SK-N-SH (cell line): ENCODE measurements at regions not wholly inside any gene's neighbourhood (a gene's known extent, or its start where the extent isn't known, plus 50 kb on each side); places are given as distances from the start of the nearest gene placed in this dataset.

ENCODE experiments used
- CTCF ChIA-PET: fragments of 300-600, 350-600 bp; formaldehyde crosslinking; extraction: SDS; loops from one replicate; lab custom pipeline; 2021; lab: Yijun Ruan, JAX
- POLR2A ChIA-PET: fragments of 350-600 bp; sonication (Branson Sonifier 250); formaldehyde crosslinking; extraction: SDS; loops from one replicate; lab custom pipeline; 2020; ENCODE audit warnings: antibody characterized with exemption, inconsistent platforms; lab: Yijun Ruan, JAX
- DNase-seq: peaks from one replicate; pipeline ENCODE4 v3.0.0; 2012
- H2AFZ ChIP-seq: fragments of 200-600 bp; sonication (generic); 2 replicates; pipeline ENCODE4 v1.8.1; 2016; ENCODE audit warnings: antibody characterized with exemption, mild to moderate bottlenecking, low read depth
- H3F3A ChIP-seq: fragments of 200-600 bp; sonication (generic); replicated peaks from 2 replicates; pipeline ENCODE3; 2016; ENCODE audit warnings: antibody characterized with exemption, mild to moderate bottlenecking; ENCODE audit not compliant: insufficient read depth
- H3K27ac ChIP-seq, 2 experiments: fragments of 200-500 bp in 1 of 2; fragments of 200-600 bp in 1 of 2; sonication (Bioruptor generic) in 1 of 2; sonication (generic), shearing (Covaris generic) in 1 of 2; 2 replicates each; pipeline versions ENCODE4 v1.5.1 to v1.6.1; 2014 to 2016; ENCODE audit warnings: low read depth in 2 of 2, inconsistent platforms in 1 of 2, low read length in 1 of 2, mild to moderate bottlenecking in 1 of 2, mixed read lengths in 1 of 2
- H3K27me3 ChIP-seq: fragments of 200-600 bp; sonication (generic), shearing (Covaris generic); 2 replicates; pipeline ENCODE4 v1.6.1; 2016; ENCODE audit warnings: mixed run types; ENCODE audit not compliant: insufficient read depth
- H3K36me3 ChIP-seq, 2 experiments: fragments of 200-500 bp in 1 of 2; fragments of 200-600 bp in 1 of 2; sonication (Bioruptor generic) in 1 of 2; sonication (generic) in 1 of 2; replicated peaks in 1 of 2; 2 replicates each; pipeline versions ENCODE3 to v1.5.1; 2014 to 2016; ENCODE audit warnings: low read length in 1 of 2, mild to moderate bottlenecking in 1 of 2; ENCODE audit not compliant: insufficient read depth in 2 of 2, control insufficient read depth in 1 of 2
- H3K4me1 ChIP-seq, 2 experiments: fragments of 200-500 bp in 1 of 2; fragments of 200-600 bp in 1 of 2; sonication (Bioruptor generic) in 1 of 2; sonication (generic), shearing (Covaris generic) in 1 of 2; 2 replicates each; pipeline versions ENCODE4 v1.5.1 to v1.6.1; 2014 to 2016; ENCODE audit warnings: low read depth in 1 of 2, low read length in 1 of 2, mixed run types in 1 of 2; ENCODE audit not compliant: insufficient read depth in 2 of 2, control insufficient read depth in 1 of 2
- H3K4me2 ChIP-seq: fragments of 200-600 bp; sonication (generic), shearing (Covaris generic); 2 replicates; pipeline ENCODE4 v1.6.1; 2017; ENCODE audit warnings: mixed run types
- H3K4me3 ChIP-seq, 2 experiments: fragments of 200-500 bp in 1 of 2; fragments of 200-600 bp in 1 of 2; sonication (Bioruptor generic) in 1 of 2; sonication (generic), shearing (Covaris generic) in 1 of 2; 2 replicates each; pipeline versions ENCODE4 v1.5.1 to v1.8.1; 2014 to 2016; ENCODE audit warnings: low read depth in 2 of 2, inconsistent platforms in 1 of 2, low read length in 1 of 2, mild to moderate bottlenecking in 1 of 2, mixed read lengths in 1 of 2, moderate library complexity in 1 of 2
- H3K79me2 ChIP-seq: fragments of 200-600 bp; sonication (generic); 2 replicates; pipeline ENCODE4 v1.8.1; 2017; ENCODE audit warnings: mild to moderate bottlenecking; ENCODE audit not compliant: insufficient read depth
- H3K9ac ChIP-seq: fragments of 200-600 bp; sonication (generic); 2 replicates; pipeline ENCODE4 v1.6.1; 2017; ENCODE audit warnings: mixed run types
- H3K9me2 ChIP-seq: fragments of 200-600 bp; sonication (generic); 2 replicates; pipeline ENCODE4 v1.6.1; 2017; ENCODE audit warnings: mixed run types
- H3K9me3 ChIP-seq: fragments of 200-600 bp; sonication (generic); 2 replicates; pipeline ENCODE4 v1.6.1; 2017; ENCODE audit warnings: mixed run types, mild to moderate bottlenecking, moderate library complexity
- H4K20me1 ChIP-seq: fragments of 200-600 bp; sonication (generic); 2 replicates; pipeline ENCODE4 v1.6.1; 2017; ENCODE audit warnings: mild to moderate bottlenecking, mixed run types; ENCODE audit not compliant: insufficient read depth
- GABPA ChIP-seq: IDR thresholded peaks from 2 replicates; pipeline ENCODE4 v1.4.0; 2012; ENCODE audit warnings: low read depth, mild to moderate bottlenecking
- JUND ChIP-seq: IDR thresholded peaks from 2 replicates; pipeline ENCODE4 v1.4.0; 2012
- TCF12 ChIP-seq: IDR thresholded peaks from 2 replicates; pipeline ENCODE4 v1.4.0; 2012
- TEAD4 ChIP-seq: IDR thresholded peaks from 2 replicates; pipeline ENCODE4 v1.4.0; 2012; ENCODE audit warnings: mild to moderate bottlenecking, borderline replicate concordance; ENCODE audit not compliant: insufficient read depth
- TF ChIP-seq, protein P1 (sequence below): fragments of 150-350 bp; IDR thresholded peaks from 2 replicates; pipeline ENCODE4 v1.6.1; 2016; ENCODE audit warnings: mild to moderate bottlenecking, low read depth, low read length
- TF ChIP-seq, protein P2 (sequence below): IDR thresholded peaks from 2 replicates; pipeline ENCODE4 v1.6.1; 2012; ENCODE audit warnings: mild to moderate bottlenecking, low read depth, low read length, moderate library complexity
- TF ChIP-seq, protein P3 (sequence below): IDR thresholded peaks from 2 replicates; pipeline ENCODE4; 2012
- TF ChIP-seq, protein P4 (sequence below): IDR thresholded peaks from 2 replicates; pipeline ENCODE4 v1.4.0; 2012; ENCODE audit warnings: low read depth, borderline replicate concordance

DNA sequence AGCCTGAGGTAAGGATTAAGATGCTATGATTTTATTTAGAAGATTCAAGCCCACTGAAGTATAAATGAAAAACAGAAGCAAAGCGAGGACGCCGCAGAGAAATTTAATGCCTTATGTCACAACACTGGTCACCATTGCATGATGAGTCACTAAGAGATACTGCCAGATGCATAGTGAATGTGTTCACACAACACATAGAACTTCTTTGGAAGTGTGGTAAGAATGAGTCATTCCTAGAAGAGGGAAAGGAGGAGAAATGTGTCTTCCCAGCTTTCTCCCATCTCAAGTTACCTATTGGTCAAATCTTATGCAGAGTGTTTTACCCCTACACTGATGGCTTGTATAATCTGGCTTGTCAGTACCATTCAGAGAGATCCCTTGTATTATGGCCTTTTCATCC lies 465.3 kb upstream of the ARRDC3 start (continued):
- TF ChIP-seq, protein P1, sequence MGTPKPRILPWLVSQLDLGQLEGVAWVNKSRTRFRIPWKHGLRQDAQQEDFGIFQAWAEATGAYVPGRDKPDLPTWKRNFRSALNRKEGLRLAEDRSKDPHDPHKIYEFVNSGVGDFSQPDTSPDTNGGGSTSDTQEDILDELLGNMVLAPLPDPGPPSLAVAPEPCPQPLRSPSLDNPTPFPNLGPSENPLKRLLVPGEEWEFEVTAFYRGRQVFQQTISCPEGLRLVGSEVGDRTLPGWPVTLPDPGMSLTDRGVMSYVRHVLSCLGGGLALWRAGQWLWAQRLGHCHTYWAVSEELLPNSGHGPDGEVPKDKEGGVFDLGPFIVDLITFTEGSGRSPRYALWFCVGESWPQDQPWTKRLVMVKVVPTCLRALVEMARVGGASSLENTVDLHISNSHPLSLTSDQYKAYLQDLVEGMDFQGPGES: no peak
- no peak for TF ChIP-seq GABPA
- TF ChIP-seq, protein P2, sequence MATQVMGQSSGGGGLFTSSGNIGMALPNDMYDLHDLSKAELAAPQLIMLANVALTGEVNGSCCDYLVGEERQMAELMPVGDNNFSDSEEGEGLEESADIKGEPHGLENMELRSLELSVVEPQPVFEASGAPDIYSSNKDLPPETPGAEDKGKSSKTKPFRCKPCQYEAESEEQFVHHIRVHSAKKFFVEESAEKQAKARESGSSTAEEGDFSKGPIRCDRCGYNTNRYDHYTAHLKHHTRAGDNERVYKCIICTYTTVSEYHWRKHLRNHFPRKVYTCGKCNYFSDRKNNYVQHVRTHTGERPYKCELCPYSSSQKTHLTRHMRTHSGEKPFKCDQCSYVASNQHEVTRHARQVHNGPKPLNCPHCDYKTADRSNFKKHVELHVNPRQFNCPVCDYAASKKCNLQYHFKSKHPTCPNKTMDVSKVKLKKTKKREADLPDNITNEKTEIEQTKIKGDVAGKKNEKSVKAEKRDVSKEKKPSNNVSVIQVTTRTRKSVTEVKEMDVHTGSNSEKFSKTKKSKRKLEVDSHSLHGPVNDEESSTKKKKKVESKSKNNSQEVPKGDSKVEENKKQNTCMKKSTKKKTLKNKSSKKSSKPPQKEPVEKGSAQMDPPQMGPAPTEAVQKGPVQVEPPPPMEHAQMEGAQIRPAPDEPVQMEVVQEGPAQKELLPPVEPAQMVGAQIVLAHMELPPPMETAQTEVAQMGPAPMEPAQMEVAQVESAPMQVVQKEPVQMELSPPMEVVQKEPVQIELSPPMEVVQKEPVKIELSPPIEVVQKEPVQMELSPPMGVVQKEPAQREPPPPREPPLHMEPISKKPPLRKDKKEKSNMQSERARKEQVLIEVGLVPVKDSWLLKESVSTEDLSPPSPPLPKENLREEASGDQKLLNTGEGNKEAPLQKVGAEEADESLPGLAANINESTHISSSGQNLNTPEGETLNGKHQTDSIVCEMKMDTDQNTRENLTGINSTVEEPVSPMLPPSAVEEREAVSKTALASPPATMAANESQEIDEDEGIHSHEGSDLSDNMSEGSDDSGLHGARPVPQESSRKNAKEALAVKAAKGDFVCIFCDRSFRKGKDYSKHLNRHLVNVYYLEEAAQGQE: no peak
- TF ChIP-seq, all 33 proteins: peak for 14

DNA sequence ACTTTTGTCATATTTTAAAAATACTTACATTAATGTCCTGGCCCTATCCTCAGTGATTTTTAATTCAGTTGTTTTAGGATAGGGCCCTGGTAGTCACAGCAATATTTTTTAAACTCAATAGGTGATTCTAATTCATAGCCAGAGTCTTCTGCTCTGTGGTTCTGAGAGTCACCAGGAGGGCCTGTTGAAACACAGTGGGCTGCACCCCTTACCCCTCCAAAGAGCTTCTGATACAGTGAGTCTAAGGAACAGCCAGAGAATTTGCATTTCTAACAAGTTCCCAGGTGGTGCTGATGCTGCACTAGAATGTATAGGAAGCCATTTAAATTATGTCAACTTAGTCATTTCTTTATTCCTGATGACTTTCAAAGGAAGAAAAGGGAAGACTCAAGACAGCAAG lies 458.3 kb upstream of the ARRDC3 start:
- H3K9ac ChIP-seq: no peak overlapping the region
- H3K4me3 ChIP-seq: no peak overlapping the region
- H3K4me2 ChIP-seq: no peak overlapping the region
- H3K27ac ChIP-seq: no peak overlapping the region
- DNase-seq: no peak
- TF ChIP-seq TCF12 (no peak), JUND (no peak), TEAD4 (no peak)
- TF ChIP-seq, protein P3, sequence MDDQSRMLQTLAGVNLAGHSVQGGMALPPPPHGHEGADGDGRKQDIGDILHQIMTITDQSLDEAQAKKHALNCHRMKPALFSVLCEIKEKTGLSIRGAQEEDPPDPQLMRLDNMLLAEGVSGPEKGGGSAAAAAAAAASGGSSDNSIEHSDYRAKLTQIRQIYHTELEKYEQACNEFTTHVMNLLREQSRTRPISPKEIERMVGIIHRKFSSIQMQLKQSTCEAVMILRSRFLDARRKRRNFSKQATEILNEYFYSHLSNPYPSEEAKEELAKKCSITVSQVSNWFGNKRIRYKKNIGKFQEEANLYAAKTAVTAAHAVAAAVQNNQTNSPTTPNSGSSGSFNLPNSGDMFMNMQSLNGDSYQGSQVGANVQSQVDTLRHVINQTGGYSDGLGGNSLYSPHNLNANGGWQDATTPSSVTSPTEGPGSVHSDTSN: no peak
- TF ChIP-seq, protein P2: no peak
- TF ChIP-seq, protein P4, sequence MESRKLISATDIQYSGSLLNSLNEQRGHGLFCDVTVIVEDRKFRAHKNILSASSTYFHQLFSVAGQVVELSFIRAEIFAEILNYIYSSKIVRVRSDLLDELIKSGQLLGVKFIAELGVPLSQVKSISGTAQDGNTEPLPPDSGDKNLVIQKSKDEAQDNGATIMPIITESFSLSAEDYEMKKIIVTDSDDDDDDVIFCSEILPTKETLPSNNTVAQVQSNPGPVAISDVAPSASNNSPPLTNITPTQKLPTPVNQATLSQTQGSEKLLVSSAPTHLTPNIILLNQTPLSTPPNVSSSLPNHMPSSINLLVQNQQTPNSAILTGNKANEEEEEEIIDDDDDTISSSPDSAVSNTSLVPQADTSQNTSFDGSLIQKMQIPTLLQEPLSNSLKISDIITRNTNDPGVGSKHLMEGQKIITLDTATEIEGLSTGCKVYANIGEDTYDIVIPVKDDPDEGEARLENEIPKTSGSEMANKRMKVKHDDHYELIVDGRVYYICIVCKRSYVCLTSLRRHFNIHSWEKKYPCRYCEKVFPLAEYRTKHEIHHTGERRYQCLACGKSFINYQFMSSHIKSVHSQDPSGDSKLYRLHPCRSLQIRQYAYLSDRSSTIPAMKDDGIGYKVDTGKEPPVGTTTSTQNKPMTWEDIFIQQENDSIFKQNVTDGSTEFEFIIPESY: no peak
- TF ChIP-seq, all 33 proteins: peak for 0
- Histone ChIP-seq H3F3A (no peaks in the 10 kb centered on the region), H3K79me2 (no peaks in the 10 kb centered on the region), H4K20me1 (no peaks in the 10 kb centered on the region), H3K9me3 (no peaks in the 10 kb centered on the region), H3K27me3 (no peaks in the 10 kb centered on the region), H3K4me1 (no peaks in the 10 kb centered on the region), H3K36me3 (no peaks in the 10 kb centered on the region), H3K9me2 (no peaks in the 10 kb centered on the region), H2AFZ (no peak overlapping the region)
- POLR2A ChIA-PET: no interaction called here
- CTCF ChIA-PET: no interaction called here
